SU-DHL-6 (cell line): ENCODE measurements at regions not wholly inside any gene's neighbourhood (a gene's known extent, or its start where the extent isn't known, plus 50 kb on each side); places are given as distances from the start of the nearest gene placed in this dataset.

ENCODE experiments used
- H2AFZ ChIP-seq: fragments of 200-600 bp; sonication (generic); 2 replicates; pipeline ENCODE4 v1.6.1; 2014; ENCODE audit warnings: low read depth, mild to moderate bottlenecking, moderate library complexity, mixed read lengths, antibody characterized with exemption, low read length; ENCODE audit not compliant: severe bottlenecking
- H3F3A ChIP-seq: fragments of 200-600 bp; shearing (Covaris generic); 2 replicates; pipeline ENCODE4 v1.6.0; 2016; ENCODE audit warnings: antibody characterized with exemption, mild to moderate bottlenecking; ENCODE audit not compliant: insufficient read depth
- H3K27ac ChIP-seq: fragments of 200-600 bp; sonication (generic); 2 replicates; pipeline ENCODE4 v1.5.1; 2016; ENCODE audit warnings: low read depth, mild to moderate bottlenecking, low read length, moderate library complexity, mixed read lengths
- H3K27me3 ChIP-seq: fragments of 200-600 bp; sonication (generic), shearing (Covaris generic); 2 replicates; pipeline ENCODE4 v1.6.0; 2014; ENCODE audit warnings: mild to moderate bottlenecking, low read length
- H3K36me3 ChIP-seq: fragments of 200-600 bp; sonication (generic); 2 replicates; pipeline ENCODE4 v1.6.1; 2014; ENCODE audit warnings: mild to moderate bottlenecking, low read length, mixed read lengths
- H3K4me2 ChIP-seq: fragments of 300-600, 200-600 bp; shearing (Covaris generic), sonication (generic); 2 replicates; pipeline ENCODE4 v1.6.0; 2014; ENCODE audit warnings: low read length, low read depth, mild to moderate bottlenecking; ENCODE audit not compliant: poor library complexity, severe bottlenecking
- H3K4me3 ChIP-seq: fragments of 200-600 bp; sonication (generic); 2 replicates; pipeline ENCODE4 v1.5.1; 2014; ENCODE audit warnings: antibody characterized with exemption, low read length, mild to moderate bottlenecking, mixed read lengths; ENCODE audit not compliant: insufficient read depth, poor library complexity, severe bottlenecking
- H3K79me2 ChIP-seq: fragments of 200-600 bp; sonication (generic); 2 replicates; pipeline ENCODE4 v1.6.1; 2014; ENCODE audit warnings: mild to moderate bottlenecking, low read length, moderate library complexity; ENCODE audit not compliant: insufficient read depth
- H3K9ac ChIP-seq: fragments of 200-600 bp; sonication (generic); 2 replicates; pipeline ENCODE4 v1.7.0; 2014; ENCODE audit warnings: mild to moderate bottlenecking, low read length
- H3K9me2 ChIP-seq: fragments of 200-600 bp; sonication (generic); replicated peaks from 2 replicates; pipeline ENCODE4 v1.6.1; 2014; ENCODE audit warnings: low read length; ENCODE audit not compliant: insufficient read depth
- H3K9me3 ChIP-seq: fragments of 200-600 bp; sonication (generic); 2 replicates; pipeline ENCODE4 v1.6.1; 2014; ENCODE audit warnings: low read length, mixed read lengths; ENCODE audit not compliant: insufficient read depth
- H4K20me1 ChIP-seq: fragments of 200-600 bp; sonication (generic); 2 replicates; pipeline ENCODE4 v1.6.1; 2014; ENCODE audit warnings: low read depth, mild to moderate bottlenecking, antibody characterized with exemption, low read length, moderate library complexity, mixed read lengths
- CTCF ChIP-seq: fragments of 200-600 bp; sonication (generic); IDR thresholded peaks from one replicate; pipeline ENCODE4 v1.5.1; 2017; ENCODE audit warnings: antibody characterized with exemption, mild to moderate bottlenecking, low read length, moderate library complexity; ENCODE audit not compliant: insufficient read depth, poor library complexity, severe bottlenecking
- EZH2phosphoT487 ChIP-seq: fragments of 200-600 bp; sonication (generic), shearing (Covaris generic); conservative IDR thresholded peaks from 2 replicates; pipeline ENCODE4 v1.6.1; 2018; ENCODE audit warnings: mild to moderate bottlenecking, antibody characterized with exemption, low read length, moderate library complexity, mixed read lengths

- Histone ChIP-seq H3K9ac (no peak overlapping the region), H3K27me3 (no peaks in the 10 kb centered on the region), H3K79me2 (no peaks in the 10 kb centered on the region), H4K20me1 (no peaks in the 10 kb centered on the region), H3K4me3 (no peak overlapping the region), H2AFZ (no peak overlapping the region), H3K9me2 (no peaks in the 10 kb centered on the region), H3F3A (no peaks in the 10 kb centered on the region), H3K4me2 (no peak overlapping the region), H3K9me3 (no peaks in the 10 kb centered on the region), H3K27ac (no peak overlapping the region), H3K36me3 (no peaks in the 10 kb centered on the region)
- TF ChIP-seq CTCF (no peak), EZH2phosphoT487 (no peak)
Observed at GRCh38 chr6:110035321-110035720, 57.2 kb downstream of the GPR6 start.

GRCh38 chr6:110036408-110037302, 58.5 kb downstream of the GPR6 start:
- Histone ChIP-seq H3K36me3 (no peaks in the 10 kb centered on the region), H4K20me1 (no peaks in the 10 kb centered on the region), H3K27me3 (no peaks in the 10 kb centered on the region), H3K9me3 (no peaks in the 10 kb centered on the region), H2AFZ (no peak overlapping the region), H3F3A (no peaks in the 10 kb centered on the region), H3K79me2 (no peaks in the 10 kb centered on the region), H3K4me3 (no peak overlapping the region), H3K4me2 (no peak overlapping the region), H3K9ac (no peak overlapping the region), H3K27ac (no peak overlapping the region), H3K9me2 (no peaks in the 10 kb centered on the region)
- TF ChIP-seq EZH2phosphoT487 (no peak), CTCF (no peak)

DNA sequence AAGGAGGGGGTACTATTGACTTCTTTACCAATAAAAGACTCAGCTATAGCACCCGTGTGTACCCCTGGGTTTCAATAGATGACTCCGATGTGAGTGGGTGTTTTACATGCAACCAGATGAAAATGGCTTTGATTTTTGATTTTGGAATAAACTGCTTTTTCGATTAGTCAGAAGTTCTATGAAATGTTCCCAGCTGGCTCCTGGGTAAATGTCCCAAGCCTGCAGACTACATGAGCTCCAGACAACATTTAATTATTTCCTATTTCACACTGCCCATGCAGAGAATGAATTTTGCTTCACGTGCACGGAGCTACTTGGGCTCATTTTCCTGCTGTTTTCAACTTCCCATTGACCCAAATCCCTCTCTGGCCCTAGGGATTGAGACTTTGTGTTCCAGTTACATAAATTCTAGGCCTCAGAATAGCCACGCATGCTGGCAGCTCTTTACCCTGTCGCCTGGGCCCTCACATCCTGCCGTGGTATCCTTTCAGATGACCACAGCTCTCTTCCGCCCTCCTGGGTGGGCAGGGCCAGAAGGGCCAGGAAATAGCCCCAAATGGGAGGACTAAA, 59.7 kb downstream of the GPR6 start:
- H3K36me3 ChIP-seq, result no peaks in the 10 kb centered on the region
- H3F3A ChIP-seq, result no peaks in the 10 kb centered on the region
- H3K9me3 ChIP-seq, result no peaks in the 10 kb centered on the region
- H2AFZ ChIP-seq, result no peak overlapping the region
- H3K27me3 ChIP-seq, result no peaks in the 10 kb centered on the region
- no peak overlapping the region for H3K4me2 ChIP-seq
- H3K79me2 ChIP-seq, result no peaks in the 10 kb centered on the region
- no peak for TF ChIP-seq EZH2phosphoT487
- H3K27ac ChIP-seq, result no peak overlapping the region
- H3K4me3 ChIP-seq, result no peak overlapping the region
- no peaks in the 10 kb centered on the region for H4K20me1 ChIP-seq
- no peak overlapping the region for H3K9ac ChIP-seq
- H3K9me2 ChIP-seq, result no peaks in the 10 kb centered on the region
